ENCODE measurements at regions not wholly inside any gene's neighbourhood (a gene's known extent, or its start where the extent isn't known, plus 50 kb on each side); places are given as distances from the start of the nearest gene placed in this dataset.

DNA sequence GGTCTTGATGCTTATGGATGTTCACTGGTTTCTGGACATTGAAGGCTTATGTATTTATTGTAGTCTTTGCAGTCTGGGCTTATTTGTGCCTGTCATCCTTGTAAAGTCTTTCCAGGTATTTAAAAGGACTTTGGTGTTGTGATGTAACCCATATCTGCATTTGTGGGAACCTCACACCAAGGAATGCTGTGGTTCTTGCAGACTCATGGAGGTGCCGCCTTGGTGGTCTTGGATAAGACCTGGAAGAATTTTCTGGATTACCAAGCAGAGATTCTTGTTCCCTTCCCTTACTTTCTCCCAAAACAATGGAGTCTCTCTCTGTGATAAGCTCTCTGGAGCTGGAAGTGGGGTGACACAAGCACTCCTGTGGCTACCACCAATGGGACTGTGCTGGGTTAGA lies 363.5 kb upstream of the NECTIN3 start:
- no peak overlapping the region for H3K4me3 Mint-ChIP-seq
- no peak for DNase-seq (ENCODE audit: extremely low spot score, unreplicated experiment)
- TF ChIP-seq, protein P1, sequence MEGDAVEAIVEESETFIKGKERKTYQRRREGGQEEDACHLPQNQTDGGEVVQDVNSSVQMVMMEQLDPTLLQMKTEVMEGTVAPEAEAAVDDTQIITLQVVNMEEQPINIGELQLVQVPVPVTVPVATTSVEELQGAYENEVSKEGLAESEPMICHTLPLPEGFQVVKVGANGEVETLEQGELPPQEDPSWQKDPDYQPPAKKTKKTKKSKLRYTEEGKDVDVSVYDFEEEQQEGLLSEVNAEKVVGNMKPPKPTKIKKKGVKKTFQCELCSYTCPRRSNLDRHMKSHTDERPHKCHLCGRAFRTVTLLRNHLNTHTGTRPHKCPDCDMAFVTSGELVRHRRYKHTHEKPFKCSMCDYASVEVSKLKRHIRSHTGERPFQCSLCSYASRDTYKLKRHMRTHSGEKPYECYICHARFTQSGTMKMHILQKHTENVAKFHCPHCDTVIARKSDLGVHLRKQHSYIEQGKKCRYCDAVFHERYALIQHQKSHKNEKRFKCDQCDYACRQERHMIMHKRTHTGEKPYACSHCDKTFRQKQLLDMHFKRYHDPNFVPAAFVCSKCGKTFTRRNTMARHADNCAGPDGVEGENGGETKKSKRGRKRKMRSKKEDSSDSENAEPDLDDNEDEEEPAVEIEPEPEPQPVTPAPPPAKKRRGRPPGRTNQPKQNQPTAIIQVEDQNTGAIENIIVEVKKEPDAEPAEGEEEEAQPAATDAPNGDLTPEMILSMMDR (conservative IDR thresholded peaks at IDR 0.05), result no peak
- peaks cover 3% of the 10 kb centered on the region for H3K36me3 Mint-ChIP-seq
- H3K4me1 Mint-ChIP-seq (ENCODE audit: unreplicated experiment), result no peaks in the 10 kb centered on the region
- H3K27ac Mint-ChIP-seq, result no peak overlapping the region
- H3K9me3 Mint-ChIP-seq, result peaks cover 13% of the 10 kb centered on the region
- H3K27me3 Mint-ChIP-seq, result no peaks in the 10 kb centered on the region

DNA sequence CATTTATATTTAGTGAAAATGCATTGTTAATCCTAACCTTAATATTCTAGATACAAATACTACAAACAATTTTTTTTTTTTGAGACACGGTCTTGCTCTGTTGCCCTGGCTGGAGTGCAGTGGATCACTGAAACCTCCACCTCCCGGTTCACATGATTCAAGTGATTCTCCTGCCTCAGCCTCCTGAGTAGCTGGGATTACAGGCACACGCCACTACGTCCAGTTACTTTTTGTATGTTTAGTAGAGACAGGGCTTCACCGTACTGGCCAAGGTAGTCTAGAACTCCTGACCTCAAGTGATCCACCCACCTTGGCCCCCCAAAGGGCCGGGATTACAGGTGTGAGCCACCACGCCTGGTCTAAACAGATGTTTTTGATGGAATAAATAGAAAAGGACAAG lies 361.5 kb upstream of the NECTIN3 start:
- no peak for DNase-seq (ENCODE audit: extremely low spot score, unreplicated experiment)
- no peak overlapping the region for H3K4me3 Mint-ChIP-seq
- no peaks in the 10 kb centered on the region for H3K27me3 Mint-ChIP-seq
- peaks cover 3% of the 10 kb centered on the region for H3K36me3 Mint-ChIP-seq
- TF ChIP-seq, protein P1 (conservative IDR thresholded peaks at IDR 0.05), result no peak
- H3K4me1 Mint-ChIP-seq (ENCODE audit: unreplicated experiment), result no peaks in the 10 kb centered on the region
- peaks cover 6% of the 10 kb centered on the region for H3K9me3 Mint-ChIP-seq
- H3K27ac Mint-ChIP-seq, result no peak overlapping the region

GRCh38 chr3:110710603-110711002 lies 361.0 kb upstream of the NECTIN3 start:
- no peak overlapping the region for H3K27ac Mint-ChIP-seq
- no peaks in the 10 kb centered on the region for H3K27me3 Mint-ChIP-seq

GRCh38 chr3:110711130-110711832 lies 360.3 kb upstream of the NECTIN3 start:
- Mint-ChIP-seq H3K9me3 (peaks cover 6% of the 10 kb centered on the region), H3K27me3 (no peaks in the 10 kb centered on the region), H3K36me3 (no peaks in the 10 kb centered on the region), H3K4me1 (ENCODE audit: unreplicated experiment) (no peaks in the 10 kb centered on the region), H3K4me3 (no peak overlapping the region), H3K27ac (no peak overlapping the region)
- no peak for DNase-seq (ENCODE audit: extremely low spot score, unreplicated experiment)
- TF ChIP-seq, protein P1 (conservative IDR thresholded peaks at IDR 0.05), result no peak

More at GRCh38 chr3:110710603-110711002, 361.0 kb upstream of the NECTIN3 start:
- TF ChIP-seq, protein P1 (conservative IDR thresholded peaks at IDR 0.05), result no peak
- no peak overlapping the region for H3K4me3 Mint-ChIP-seq
- peaks cover 6% of the 10 kb centered on the region for H3K9me3 Mint-ChIP-seq
- H3K4me1 Mint-ChIP-seq (ENCODE audit: unreplicated experiment), result no peaks in the 10 kb centered on the region
- peaks cover 3% of the 10 kb centered on the region for H3K36me3 Mint-ChIP-seq
- no peak for DNase-seq (ENCODE audit: extremely low spot score, unreplicated experiment)

- no peak overlapping the region for H3K4me3 Mint-ChIP-seq
- no peaks in the 10 kb centered on the region for H3K36me3 Mint-ChIP-seq
- H3K9me3 Mint-ChIP-seq, result peaks cover 6% of the 10 kb centered on the region
- no peaks in the 10 kb centered on the region for H3K4me1 Mint-ChIP-seq (ENCODE audit: unreplicated experiment)
- TF ChIP-seq, protein P1 (conservative IDR thresholded peaks at IDR 0.05), result no peak
- no peak for DNase-seq (ENCODE audit: extremely low spot score, unreplicated experiment)
- H3K27ac Mint-ChIP-seq, result no peak overlapping the region
- H3K27me3 Mint-ChIP-seq, result no peaks in the 10 kb centered on the region
These were observed 359.6 kb upstream of the NECTIN3 start for GRCh38 chr3:110711851-110712516.
